ENCODE measurements at regions not wholly inside any gene's neighbourhood (a gene's known extent, or its start where the extent isn't known, plus 50 kb on each side); places are given as distances from the start of the nearest gene placed in this dataset.

GRCh38 chr1:229941160-229941559 is 125.9 kb upstream of the GALNT2 start:
- POLR2A ChIA-PET (ENCODE audit: low non-redundant PET) = no interaction called here
- no peak for TF ChIP-seq CTCF (conservative IDR thresholded peaks at IDR 0.05; ENCODE audit: low read depth)
- no peak overlapping the region for H3K27ac ChIP-seq
- CTCF ChIA-PET = no interaction called here
- DNase-seq (ENCODE audit: low spot score) = no peak

- no peak for TF ChIP-seq CTCF (conservative IDR thresholded peaks at IDR 0.05; ENCODE audit: low read depth)
- H3K27ac ChIP-seq = no peak overlapping the region
- DNase-seq (ENCODE audit: low spot score) = no peak
- POLR2A ChIA-PET (ENCODE audit: low non-redundant PET) = no interaction called here
- CTCF ChIA-PET = no interaction called here
Measured at GRCh38 chr1:229941831-229942230, 125.2 kb upstream of the GALNT2 start.

- ChIA-PET POLR2A (ENCODE audit: low non-redundant PET) (no interaction called here), CTCF (no interaction called here)
- no peak overlapping the region for H3K27ac ChIP-seq
- no peak for TF ChIP-seq CTCF (conservative IDR thresholded peaks at IDR 0.05; ENCODE audit: low read depth)
- no peak for DNase-seq (ENCODE audit: low spot score)
Measured at GRCh38 chr1:229942501-229942900, 124.5 kb upstream of the GALNT2 start.

- TF ChIP-seq CTCF (conservative IDR thresholded peaks at IDR 0.05; ENCODE audit: low read depth) = no peak
- ChIA-PET CTCF (no interaction called here), POLR2A (ENCODE audit: low non-redundant PET) (no interaction called here)
- DNase-seq (ENCODE audit: low spot score) = no peak
- H3K27ac ChIP-seq = no peak overlapping the region
Measured at GRCh38 chr1:229943148-229943714, 123.8 kb upstream of the GALNT2 start.

GRCh38 chr1:229943988-229944743 is 122.9 kb upstream of the GALNT2 start:
- CTCF ChIA-PET = interaction anchor here (0.6 kb wide), 1 partner anchor 349 kb away, joined by 3 read pairs; no protein-coding TSS in a partner anchor
- POLR2A ChIA-PET (ENCODE audit: low non-redundant PET) = no interaction called here
- H3K27ac ChIP-seq = no peak overlapping the region
- no peak for DNase-seq (ENCODE audit: low spot score)
- TF ChIP-seq CTCF (conservative IDR thresholded peaks at IDR 0.05; ENCODE audit: low read depth) = no peak

GRCh38 chr1:229945795-229946194 is 121.2 kb upstream of the GALNT2 start:
- CTCF ChIA-PET = no interaction called here
- no peak for TF ChIP-seq CTCF (conservative IDR thresholded peaks at IDR 0.05; ENCODE audit: low read depth)
- DNase-seq (ENCODE audit: low spot score) = no peak
- H3K27ac ChIP-seq = no peak overlapping the region
- POLR2A ChIA-PET (ENCODE audit: low non-redundant PET) = no interaction called here
